BE2C (cell line): ENCODE measurements at regions not wholly inside any gene's neighbourhood (a gene's known extent, or its start where the extent isn't known, plus 50 kb on each side); places are given as distances from the start of the nearest gene placed in this dataset.

Source experiments
- DNase-seq: peaks from one replicate; pipeline ENCODE4 v3.0.0-alpha.2; 2020
- H3K27me3 ChIP-seq: fragments of 250-450 bp; sonication (Bioruptor Pico); 2 replicates; pipeline ENCODE4 v1.5.1; 2020; ENCODE audit warnings: mild to moderate bottlenecking
- H3K36me3 ChIP-seq: fragments of 250-450 bp; sonication (Bioruptor Pico); 2 replicates; pipeline ENCODE4 v1.5.1; 2020; ENCODE audit warnings: mild to moderate bottlenecking
- H3K4me1 ChIP-seq: fragments of 250-450 bp; sonication (Bioruptor Pico); 2 replicates; pipeline ENCODE4 v1.5.1; 2020
- H3K4me3 ChIP-seq: 2 replicates; pipeline ENCODE4 v1.5.1; 2011; ENCODE audit warnings: low read depth, low read length
- H3K9me3 ChIP-seq: fragments of 250-450 bp; sonication (Bioruptor Pico); 2 replicates; pipeline ENCODE4 v1.5.1; 2020
- TF ChIP-seq, protein P1 (sequence below): IDR thresholded peaks from 2 replicates; pipeline ENCODE4 v1.5.1; 2012; ENCODE audit warnings: mild to moderate bottlenecking, low read depth, low read length

DNA sequence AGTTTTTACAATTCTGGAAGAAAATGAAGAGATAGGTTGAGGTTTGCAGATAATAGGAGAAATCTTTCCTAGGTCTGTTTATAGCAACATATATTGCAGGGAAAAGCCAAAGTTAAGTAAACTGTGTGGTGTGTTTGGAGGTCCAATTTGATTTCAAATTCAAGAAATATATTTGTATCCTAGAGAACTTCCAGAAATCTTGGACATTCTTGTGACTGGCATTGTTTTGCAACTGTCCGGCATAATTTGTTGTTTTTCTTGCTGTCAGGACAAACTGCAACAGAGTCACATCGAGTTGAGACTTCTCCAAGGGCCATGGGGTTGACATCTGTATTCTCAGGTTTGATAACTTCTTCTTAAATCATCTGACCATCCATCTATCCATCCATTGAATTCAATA is 170.9 kb upstream of the ZEB2 start:
- no peak overlapping the region for H3K4me3 ChIP-seq
- no peak for DNase-seq
- no peaks in the 10 kb centered on the region for H3K36me3 ChIP-seq
- H3K27me3 ChIP-seq: no peaks in the 10 kb centered on the region
- H3K4me1 ChIP-seq: no peaks in the 10 kb centered on the region
- TF ChIP-seq, protein P1, sequence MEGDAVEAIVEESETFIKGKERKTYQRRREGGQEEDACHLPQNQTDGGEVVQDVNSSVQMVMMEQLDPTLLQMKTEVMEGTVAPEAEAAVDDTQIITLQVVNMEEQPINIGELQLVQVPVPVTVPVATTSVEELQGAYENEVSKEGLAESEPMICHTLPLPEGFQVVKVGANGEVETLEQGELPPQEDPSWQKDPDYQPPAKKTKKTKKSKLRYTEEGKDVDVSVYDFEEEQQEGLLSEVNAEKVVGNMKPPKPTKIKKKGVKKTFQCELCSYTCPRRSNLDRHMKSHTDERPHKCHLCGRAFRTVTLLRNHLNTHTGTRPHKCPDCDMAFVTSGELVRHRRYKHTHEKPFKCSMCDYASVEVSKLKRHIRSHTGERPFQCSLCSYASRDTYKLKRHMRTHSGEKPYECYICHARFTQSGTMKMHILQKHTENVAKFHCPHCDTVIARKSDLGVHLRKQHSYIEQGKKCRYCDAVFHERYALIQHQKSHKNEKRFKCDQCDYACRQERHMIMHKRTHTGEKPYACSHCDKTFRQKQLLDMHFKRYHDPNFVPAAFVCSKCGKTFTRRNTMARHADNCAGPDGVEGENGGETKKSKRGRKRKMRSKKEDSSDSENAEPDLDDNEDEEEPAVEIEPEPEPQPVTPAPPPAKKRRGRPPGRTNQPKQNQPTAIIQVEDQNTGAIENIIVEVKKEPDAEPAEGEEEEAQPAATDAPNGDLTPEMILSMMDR: no peak
- no peaks in the 10 kb centered on the region for H3K9me3 ChIP-seq

DNA sequence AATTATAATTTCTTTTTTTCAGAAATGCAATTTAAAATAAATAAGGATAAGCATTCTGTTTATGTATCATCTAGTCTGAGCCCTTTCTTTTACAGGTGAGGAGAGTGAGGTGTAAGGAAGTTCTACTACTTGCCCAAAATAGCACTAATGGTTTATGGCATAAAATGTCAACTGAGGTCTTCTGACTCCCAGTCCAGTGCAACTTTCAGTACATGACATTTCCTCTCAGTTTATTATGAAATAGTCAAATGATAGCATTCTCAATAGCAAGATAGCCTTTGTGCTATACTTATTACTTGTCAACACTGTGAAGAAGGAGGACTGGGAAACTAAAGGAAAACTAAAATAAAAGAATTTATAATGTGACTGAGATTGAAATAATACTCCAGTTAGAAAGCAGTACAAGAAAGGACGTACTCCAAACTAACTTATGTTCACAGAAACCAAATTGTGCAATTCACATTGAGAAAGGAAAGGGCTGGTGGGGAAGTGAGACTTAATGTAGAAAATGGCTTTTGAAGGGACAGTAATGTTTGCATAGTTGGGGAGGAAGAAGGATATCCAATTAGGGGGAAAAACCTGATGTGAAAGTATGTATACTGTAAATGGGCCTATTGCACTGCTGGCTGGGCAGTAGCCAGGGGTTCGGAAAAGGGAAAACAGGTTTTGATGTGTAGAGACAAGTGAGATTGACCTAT is 166.7 kb upstream of the ZEB2 start:
- TF ChIP-seq, protein P1: no peak
- H3K4me1 ChIP-seq: no peaks in the 10 kb centered on the region
- H3K4me3 ChIP-seq: no peak overlapping the region
- H3K36me3 ChIP-seq: no peaks in the 10 kb centered on the region
- H3K27me3 ChIP-seq: no peaks in the 10 kb centered on the region
- no peaks in the 10 kb centered on the region for H3K9me3 ChIP-seq
- no peak for DNase-seq

DNA sequence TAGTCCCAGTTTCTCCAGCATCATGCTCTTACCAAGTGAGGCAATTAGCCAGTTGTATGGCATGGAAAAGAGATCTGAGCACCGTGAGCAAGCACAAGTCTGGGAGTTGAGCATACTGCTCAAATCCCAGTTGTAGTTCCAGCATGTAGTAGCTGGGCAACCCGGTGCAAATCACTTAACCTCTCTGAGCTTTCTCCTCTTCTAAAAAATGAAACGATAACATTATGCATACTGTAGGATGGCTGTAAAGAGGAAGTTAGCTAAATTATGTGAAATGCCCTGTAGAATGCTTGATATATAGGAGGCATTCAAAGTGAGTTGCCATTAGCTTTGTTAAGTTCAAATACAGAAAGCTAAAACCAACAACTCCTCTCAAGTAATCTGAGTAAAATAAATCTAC is 164.0 kb upstream of the ZEB2 start:
- no peaks in the 10 kb centered on the region for H3K36me3 ChIP-seq
- H3K9me3 ChIP-seq: no peaks in the 10 kb centered on the region
- TF ChIP-seq, protein P1: no peak
- H3K27me3 ChIP-seq: no peaks in the 10 kb centered on the region
- DNase-seq: no peak
- no peaks in the 10 kb centered on the region for H3K4me1 ChIP-seq
- H3K4me3 ChIP-seq: no peak overlapping the region

DNA sequence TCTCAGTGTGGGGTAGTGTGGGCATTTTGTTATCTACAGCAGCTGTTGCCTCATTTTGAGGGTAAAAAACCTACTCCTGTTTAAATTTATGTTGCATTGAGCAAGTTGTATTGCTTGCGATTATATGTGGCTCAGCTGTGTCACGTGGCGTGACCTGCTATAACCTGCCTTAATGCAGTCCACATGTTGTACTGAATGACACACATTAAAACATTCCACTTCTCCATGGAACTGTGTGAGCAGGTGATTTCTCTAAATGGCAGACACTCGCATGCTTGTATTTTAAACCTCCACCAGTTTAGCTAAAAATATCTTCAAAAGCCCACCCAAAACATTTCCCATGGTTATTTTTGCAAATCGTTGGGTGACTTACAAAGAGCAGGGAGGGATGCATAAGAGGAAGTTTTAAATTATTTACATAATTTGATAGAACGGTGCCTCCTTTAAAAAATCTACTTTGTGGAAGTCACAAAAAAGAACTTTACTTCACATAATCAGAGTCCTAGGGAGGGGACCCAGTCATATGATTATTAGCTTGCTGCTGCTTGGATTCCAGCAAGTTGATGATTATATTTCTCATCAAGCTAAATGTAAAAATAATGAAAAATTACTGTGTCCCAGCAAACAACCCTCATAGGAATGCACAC is 163.3 kb upstream of the ZEB2 start:
- TF ChIP-seq, protein P1: no peak
- H3K36me3 ChIP-seq: no peaks in the 10 kb centered on the region
- no peaks in the 10 kb centered on the region for H3K9me3 ChIP-seq
- H3K27me3 ChIP-seq: no peaks in the 10 kb centered on the region
- no peak for DNase-seq
- no peaks in the 10 kb centered on the region for H3K4me1 ChIP-seq
- no peak overlapping the region for H3K4me3 ChIP-seq

- H3K9me3 ChIP-seq: no peaks in the 10 kb centered on the region
- H3K36me3 ChIP-seq: no peaks in the 10 kb centered on the region
- TF ChIP-seq, protein P1: no peak
- DNase-seq: no peak
- H3K4me3 ChIP-seq: no peak overlapping the region
- H3K4me1 ChIP-seq: no peaks in the 10 kb centered on the region
- no peaks in the 10 kb centered on the region for H3K27me3 ChIP-seq
Measured at GRCh38 chr2:144682248-144682647, 162.3 kb upstream of the ZEB2 start.

- TF ChIP-seq, protein P1: no peak
- H3K9me3 ChIP-seq: no peaks in the 10 kb centered on the region
- no peak overlapping the region for H3K4me3 ChIP-seq
- H3K36me3 ChIP-seq: no peaks in the 10 kb centered on the region
- no peak for DNase-seq
- no peaks in the 10 kb centered on the region for H3K4me1 ChIP-seq
- no peaks in the 10 kb centered on the region for H3K27me3 ChIP-seq
Measured at GRCh38 chr2:144681389-144681788, 161.5 kb upstream of the ZEB2 start.
